ENCODE measurements at regions not wholly inside any gene's neighbourhood (a gene's known extent, or its start where the extent isn't known, plus 50 kb on each side); places are given as distances from the start of the nearest gene placed in this dataset.

- DNase-seq (ENCODE audit: low read depth): no peak
- no peak overlapping the region for H3K4me3 ChIP-seq (ENCODE audit: low read depth, low read length)
- no peak for TF ChIP-seq CTCF (IDR thresholded peaks at IDR 0.05; ENCODE audit: control insufficient read depth, extremely low read depth, insufficient read depth)
Observed at GRCh38 chr1:57868239-57868638, 444.4 kb upstream of the DAB1 start.

- DNase-seq (ENCODE audit: low read depth): no peak
- H3K4me3 ChIP-seq (ENCODE audit: low read depth, low read length): no peak overlapping the region
- TF ChIP-seq CTCF (IDR thresholded peaks at IDR 0.05; ENCODE audit: control insufficient read depth, extremely low read depth, insufficient read depth): no peak
Observed at GRCh38 chr1:57866998-57867397, 443.1 kb upstream of the DAB1 start.

DNA sequence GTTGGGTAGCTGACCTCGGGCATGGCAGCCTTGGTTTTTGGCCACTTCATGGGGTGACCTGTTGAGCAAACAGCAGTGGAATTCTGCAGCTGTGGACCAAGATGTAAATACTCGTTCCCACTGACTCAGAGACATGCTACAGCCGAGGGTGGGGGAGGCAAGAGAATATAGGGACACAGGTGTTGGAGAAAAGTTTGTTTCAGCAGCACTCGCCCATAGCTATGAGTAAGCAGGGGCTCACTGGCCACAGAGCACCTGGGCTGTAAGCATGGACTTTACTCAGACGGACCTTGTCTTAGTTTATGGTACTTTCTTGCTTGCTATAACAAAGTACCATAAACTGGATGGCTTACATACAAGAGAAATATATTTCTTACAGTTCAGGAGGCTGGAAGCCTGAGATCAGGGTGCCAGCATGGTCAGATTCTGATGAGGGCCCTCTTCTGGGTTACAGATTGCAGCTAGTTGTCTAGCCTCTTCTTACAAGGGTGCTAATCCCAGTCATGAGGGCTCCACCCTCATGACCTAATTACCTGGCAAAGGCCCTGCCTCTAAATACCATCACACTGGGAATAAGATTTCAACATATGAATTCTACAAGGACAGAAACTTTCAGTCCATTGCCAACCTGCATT lies 437.2 kb upstream of the DAB1 start:
- TF ChIP-seq CTCF (IDR thresholded peaks at IDR 0.05; ENCODE audit: control insufficient read depth, extremely low read depth, insufficient read depth): no peak
- no peak for DNase-seq (ENCODE audit: low read depth)
- no peak overlapping the region for H3K4me3 ChIP-seq (ENCODE audit: low read depth, low read length)

DNA sequence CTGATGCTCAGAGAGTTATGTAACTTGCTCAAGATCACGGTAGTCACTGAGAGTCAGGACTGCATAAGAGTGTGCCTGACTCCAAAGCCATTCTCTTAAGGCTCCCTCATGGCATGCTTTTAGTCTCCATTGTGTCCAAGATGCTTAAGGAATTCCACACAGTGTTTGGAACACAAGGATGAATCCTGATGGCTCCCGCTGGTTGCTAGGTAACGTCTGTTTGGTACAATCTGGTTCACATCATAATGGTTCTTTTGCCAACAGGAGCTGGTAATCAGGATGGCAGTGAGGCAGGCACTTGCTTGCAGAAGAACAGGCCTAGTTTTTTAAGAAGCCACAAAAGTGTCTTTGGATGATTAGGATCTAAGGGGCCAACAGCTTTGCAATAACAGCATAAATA lies 436.5 kb upstream of the DAB1 start:
- TF ChIP-seq CTCF (IDR thresholded peaks at IDR 0.05; ENCODE audit: control insufficient read depth, extremely low read depth, insufficient read depth): no peak
- DNase-seq (ENCODE audit: low read depth): no peak

GRCh38 chr1:57858740-57859139 lies 434.9 kb upstream of the DAB1 start:
- TF ChIP-seq CTCF (IDR thresholded peaks at IDR 0.05; ENCODE audit: control insufficient read depth, extremely low read depth, insufficient read depth): no peak
- H3K4me3 ChIP-seq (ENCODE audit: low read depth, low read length): no peak overlapping the region
- no peak for DNase-seq (ENCODE audit: low read depth)

More for the DNA sequence above, 436.5 kb upstream of the DAB1 start:
- no peak overlapping the region for H3K4me3 ChIP-seq (ENCODE audit: low read depth, low read length)

GRCh38 chr1:57857809-57858208 lies 433.9 kb upstream of the DAB1 start:
- no peak for TF ChIP-seq CTCF (IDR thresholded peaks at IDR 0.05; ENCODE audit: control insufficient read depth, extremely low read depth, insufficient read depth)
- H3K4me3 ChIP-seq (ENCODE audit: low read depth, low read length): no peak overlapping the region
- DNase-seq (ENCODE audit: low read depth): no peak

DNA sequence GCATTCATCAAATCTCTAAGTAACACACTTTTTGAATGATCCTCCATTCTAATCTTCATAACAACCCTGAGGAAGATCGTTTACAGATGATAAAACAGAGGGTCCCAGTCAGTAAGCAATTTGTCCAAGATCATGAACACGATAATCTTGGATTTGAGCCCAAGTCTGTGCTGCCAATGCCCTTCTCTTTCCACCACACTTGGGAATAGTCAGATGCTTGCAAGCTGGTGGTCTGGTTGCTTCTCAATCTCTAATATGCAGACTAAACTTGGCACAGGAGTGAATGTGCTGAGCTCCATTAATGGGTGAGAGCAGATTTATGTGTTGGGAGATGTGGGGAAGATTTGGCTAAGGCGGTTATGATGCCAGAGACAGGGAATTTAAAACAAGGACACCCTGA lies 430.6 kb upstream of the DAB1 start:
- TF ChIP-seq CTCF (IDR thresholded peaks at IDR 0.05; ENCODE audit: control insufficient read depth, extremely low read depth, insufficient read depth): no peak
- H3K4me3 ChIP-seq (ENCODE audit: low read depth, low read length): no peak overlapping the region
- no peak for DNase-seq (ENCODE audit: low read depth)

All from LNCaP clone FGC (cell line).